Activated CD8-positive, alpha-beta memory T cell treated with anti-CD3 and anti-CD28 coated beads for 4 hours (primary cell): ENCODE measurements at regions not wholly inside any gene's neighbourhood (a gene's known extent, or its start where the extent isn't known, plus 50 kb on each side); places are given as distances from the start of the nearest gene placed in this dataset.
"Not testable (repeated sequence)": the region's sequence is repeated elsewhere in the genome, so short reads cannot be mapped to it uniquely, and the experiment has no call there.

Source experiments
- DNase-seq, 2 donors: peaks; one replicate each; pipeline ENCODE4 v3.0.0-alpha.2; 2020; ENCODE audit warnings: low read depth in 2 of 2

- DNase-seq: no peak
These were observed 106.4 kb downstream of the BRD1 start for GRCh38 chr22:49721211-49721763.

- no peak for DNase-seq
These were observed 107.3 kb downstream of the BRD1 start for GRCh38 chr22:49720279-49720959.

GRCh38 chr22:49719046-49719445 is 108.6 kb downstream of the BRD1 start:
- DNase-seq: no peak

GRCh38 chr22:49718396-49718795 is 109.3 kb downstream of the BRD1 start:
- DNase-seq: no peak

- no peak for DNase-seq
These were observed 110.3 kb downstream of the BRD1 start for GRCh38 chr22:49717322-49717919.

- no peak for DNase-seq
These were observed 111.2 kb downstream of the BRD1 start for GRCh38 chr22:49716441-49716840.

GRCh38 chr22:49715450-49715849 is 112.2 kb downstream of the BRD1 start:
- no peak for DNase-seq

- no peak for DNase-seq
These were observed 114.7 kb downstream of the BRD1 start for GRCh38 chr22:49713003-49713402.

- no peak for DNase-seq
These were observed 115.4 kb downstream of the BRD1 start for GRCh38 chr22:49712195-49712791.

GRCh38 chr22:49710746-49711145 is 116.9 kb downstream of the BRD1 start:
- DNase-seq: no peak

GRCh38 chr22:49709464-49709863 is 118.2 kb downstream of the BRD1 start:
- no peak for DNase-seq

- no peak for DNase-seq
These were observed 121.7 kb downstream of the BRD1 start for GRCh38 chr22:49705972-49706352.

GRCh38 chr22:49705216-49705971 is 122.3 kb downstream of the BRD1 start:
- DNase-seq: no peak

GRCh38 chr22:49704345-49705215 is 123.1 kb downstream of the BRD1 start:
- no peak for DNase-seq

- DNase-seq: no peak
These were observed 123.7 kb downstream of the BRD1 start for GRCh38 chr22:49703990-49704344.

- DNase-seq: no peak
These were observed 124.2 kb downstream of the BRD1 start for GRCh38 chr22:49703505-49703904.

GRCh38 chr22:49702068-49702397 is 125.6 kb downstream of the BRD1 start:
- DNase-seq: no peak

GRCh38 chr22:49701380-49702067 is 126.1 kb downstream of the BRD1 start:
- DNase-seq: no peak

- DNase-seq: no peak
These were observed 127.7 kb downstream of the BRD1 start for GRCh38 chr22:49699928-49700498.

GRCh38 chr22:49699476-49699875 is 128.2 kb downstream of the BRD1 start:
- DNase-seq: no peak

GRCh38 chr22:49698616-49699015 is 129.1 kb downstream of the BRD1 start:
- DNase-seq: not testable (repeated sequence)
